GM18498 (cell line): ENCODE measurements at regions not wholly inside any gene's neighbourhood (a gene's known extent, or its start where the extent isn't known, plus 50 kb on each side); places are given as distances from the start of the nearest gene placed in this dataset.
"Not testable (repeated sequence)": the region's sequence is repeated elsewhere in the genome, so short reads cannot be mapped to it uniquely, and the experiment has no call there.

Source experiments
- ATAC-seq: cut with Tn5 transposase; IDR thresholded peaks from one replicate; pipeline ENCODE4 v1.9.1; 2021; ENCODE audit warnings: mild to moderate bottlenecking, moderate library complexity; ENCODE audit not compliant: unreplicated experiment

GRCh38 chr22:26914519-26915185 lies 257.3 kb downstream of the MIAT start:
- ATAC-seq, result no peak

- ATAC-seq, result no peak
Observed at GRCh38 chr22:26916236-26916635, 258.8 kb downstream of the MIAT start.

DNA sequence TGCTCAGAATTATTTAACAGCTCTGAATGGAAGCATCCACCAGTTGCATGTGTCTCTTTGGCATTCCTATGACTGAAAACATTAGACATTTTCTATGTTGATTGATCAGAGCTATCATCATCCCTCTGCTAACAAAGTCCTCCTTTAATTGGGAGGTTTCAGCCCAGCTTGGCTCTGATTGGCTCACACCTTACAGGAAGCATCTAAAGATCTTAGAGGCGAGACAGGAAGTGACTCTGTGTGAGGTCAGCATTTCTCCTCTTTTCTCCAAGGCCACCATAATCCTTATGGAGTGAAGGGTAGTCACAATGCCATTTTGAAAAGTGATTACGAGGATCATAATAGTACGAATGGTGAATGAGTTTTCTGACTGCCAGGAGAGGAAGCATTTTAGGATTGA lies 260.8 kb downstream of the MIAT start:
- ATAC-seq, result no peak

DNA sequence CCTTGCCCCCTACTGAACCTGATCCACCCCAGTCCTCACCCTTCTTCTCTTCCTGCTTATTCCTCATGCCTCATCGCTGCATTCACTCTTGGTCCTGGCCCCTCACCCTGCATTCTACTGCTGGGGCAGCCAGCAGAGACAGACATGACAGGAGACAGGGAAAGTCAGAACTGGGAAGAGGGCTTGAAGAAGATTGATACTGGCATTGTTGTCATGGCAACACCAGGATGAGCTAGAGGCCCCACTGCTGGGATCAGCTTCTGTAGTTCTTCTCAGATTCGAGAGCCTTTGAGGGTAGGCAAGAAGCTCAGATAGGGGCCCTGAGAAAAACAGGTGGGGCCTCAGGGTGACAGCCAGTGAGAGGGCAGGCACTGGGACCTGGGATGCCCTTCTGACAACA lies 264.3 kb downstream of the MIAT start:
- ATAC-seq, result no peak

GRCh38 chr22:26922806-26923205 lies 265.4 kb downstream of the MIAT start:
- no peak for ATAC-seq

- no peak for ATAC-seq
Observed at GRCh38 chr22:26923531-26923930, 266.1 kb downstream of the MIAT start.

DNA sequence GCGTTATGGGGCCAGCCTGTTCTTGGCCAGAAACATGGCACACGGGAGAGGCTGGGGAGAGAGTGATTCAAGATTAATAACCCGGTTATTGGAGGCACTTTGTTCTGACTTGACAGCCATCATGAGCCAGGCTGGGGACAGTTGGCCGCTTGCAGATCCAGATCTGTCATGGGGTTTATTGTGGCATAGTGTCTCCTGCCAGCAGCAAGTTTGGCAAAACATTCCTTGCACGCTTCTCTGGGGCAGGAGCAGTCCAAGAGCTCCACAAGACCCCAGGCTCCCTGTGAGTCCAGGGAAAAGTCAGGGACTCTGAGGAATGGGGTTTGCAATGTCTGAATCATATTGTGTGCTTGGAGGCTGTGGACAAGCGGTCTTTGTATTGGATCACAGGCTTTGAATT lies 270.4 kb downstream of the MIAT start:
- ATAC-seq, result no peak

DNA sequence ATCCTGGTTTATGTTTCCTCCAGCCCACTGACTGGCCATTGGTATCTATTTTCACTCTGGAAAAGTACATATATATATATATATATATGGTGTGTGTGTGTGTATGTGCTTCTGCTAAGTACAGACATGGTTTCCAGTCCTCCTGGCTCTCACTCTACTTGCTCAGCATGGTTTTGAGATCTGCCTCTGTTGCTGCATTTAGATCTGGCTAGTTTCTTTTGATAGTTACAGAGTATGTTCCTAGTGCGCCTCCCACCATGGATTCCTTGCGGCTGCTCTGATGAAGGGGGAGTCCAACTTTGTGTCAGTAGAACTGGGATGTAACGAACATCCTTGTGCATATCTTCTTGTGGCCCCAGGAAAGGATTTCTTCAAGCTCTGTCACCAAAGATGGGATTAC lies 274.1 kb downstream of the MIAT start:
- ATAC-seq, result no peak

DNA sequence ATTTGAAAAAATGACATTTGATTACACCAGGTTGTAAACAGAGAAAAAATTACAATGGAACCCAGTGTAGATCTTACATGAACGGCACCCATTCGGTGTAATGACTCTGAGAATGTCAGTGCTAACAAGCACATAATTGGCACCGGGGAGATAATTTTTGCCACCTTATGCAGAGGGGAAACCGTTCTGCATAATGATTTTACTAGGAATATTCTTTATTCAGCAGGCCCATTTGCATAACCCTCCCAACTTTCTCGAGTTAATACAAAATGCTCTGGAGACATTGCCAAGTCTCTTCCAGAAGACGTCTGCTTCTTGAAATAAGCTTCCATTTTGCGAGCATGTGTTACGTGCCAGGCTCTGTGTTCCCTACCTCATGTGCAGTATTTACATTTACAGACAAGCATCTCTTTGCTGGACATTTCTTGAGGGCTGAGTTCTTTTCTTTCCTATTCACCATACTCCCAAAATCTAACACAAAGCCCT lies 275.8 kb downstream of the MIAT start:
- no peak for ATAC-seq

DNA sequence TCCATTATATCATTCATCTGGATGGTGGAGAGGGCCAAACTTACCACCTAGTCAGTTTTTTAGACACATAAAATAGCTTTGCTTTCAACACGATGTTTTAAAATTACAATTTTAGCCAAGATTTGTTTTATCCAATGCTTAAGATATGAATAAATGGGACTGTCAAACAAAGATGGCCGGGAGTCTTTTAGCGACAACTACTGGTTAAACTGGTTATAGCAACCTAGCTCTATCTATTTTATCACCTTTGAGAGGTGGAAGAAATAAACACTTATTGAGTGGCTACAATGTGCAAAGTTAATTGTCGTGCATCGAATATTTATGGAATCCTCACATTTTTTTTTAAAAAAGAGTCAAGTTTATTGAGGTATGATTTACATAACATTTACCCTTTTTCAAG lies 279.8 kb downstream of the MIAT start:
- ATAC-seq, result no peak

- no peak for ATAC-seq
Observed at GRCh38 chr22:26939466-26939865, 282.1 kb downstream of the MIAT start.

- no peak for ATAC-seq
Observed at GRCh38 chr22:26941896-26942636, 284.7 kb downstream of the MIAT start.

GRCh38 chr22:26942637-26942957 lies 285.2 kb downstream of the MIAT start:
- no peak for ATAC-seq

DNA sequence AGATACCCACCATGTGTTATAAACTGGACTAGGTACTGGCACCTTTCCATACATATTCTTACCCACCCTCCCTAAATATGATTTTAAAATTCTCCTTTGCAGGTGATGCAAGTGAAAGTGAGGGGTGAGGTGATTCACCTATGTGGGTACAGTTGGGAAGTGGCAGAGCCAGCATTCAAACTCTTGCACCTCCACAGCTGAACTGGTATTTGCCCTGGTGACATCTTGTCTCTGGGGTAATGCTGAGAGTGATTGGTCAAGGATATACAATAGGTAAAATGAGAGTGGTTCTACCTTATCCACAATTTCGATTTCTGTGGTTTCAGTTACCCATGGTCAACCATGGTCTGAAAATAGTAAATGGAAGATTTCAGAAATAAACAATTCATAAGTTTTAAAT lies 288.2 kb downstream of the MIAT start:
- no peak for ATAC-seq

GRCh38 chr22:26949193-26949592 lies 291.8 kb downstream of the MIAT start:
- no peak for ATAC-seq

- not testable (repeated sequence) for ATAC-seq
Observed at GRCh38 chr22:26951139-26951538, 293.8 kb downstream of the MIAT start.

GRCh38 chr22:26952004-26952403 lies 294.6 kb downstream of the MIAT start:
- ATAC-seq, result no peak

DNA sequence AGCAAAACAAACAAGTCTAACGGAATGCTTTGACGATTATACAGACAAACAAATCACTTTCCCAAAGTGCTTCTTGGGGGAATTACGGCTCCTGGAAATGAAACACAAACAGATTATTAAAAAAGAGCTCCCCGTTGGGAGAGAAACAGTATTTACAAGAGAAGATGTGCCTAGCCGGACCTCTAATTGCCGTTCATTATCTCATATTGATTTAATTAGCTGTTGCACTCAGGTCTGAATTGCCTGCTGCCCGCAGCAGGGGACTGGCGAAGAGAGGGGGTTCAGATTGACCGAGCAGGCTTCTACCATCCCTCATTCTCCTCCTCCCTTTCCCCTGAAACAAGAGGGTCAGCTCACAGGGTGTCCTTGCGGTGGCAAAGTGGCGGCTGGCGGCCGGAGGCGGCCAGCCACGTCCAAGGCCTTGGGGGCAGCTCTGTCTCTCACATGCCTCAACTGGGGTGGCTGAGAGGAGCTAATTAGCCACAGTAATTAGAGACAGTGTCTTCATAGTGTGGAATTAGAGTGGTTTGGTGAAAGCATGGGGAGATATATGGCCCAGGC lies 295.1 kb downstream of the MIAT start:
- ATAC-seq, result no peak

- no peak for ATAC-seq
Observed at GRCh38 chr22:26953012-26953883, 295.9 kb downstream of the MIAT start.

- ATAC-seq, result no peak
Observed at GRCh38 chr22:26956371-26956770, 299.0 kb downstream of the MIAT start.

DNA sequence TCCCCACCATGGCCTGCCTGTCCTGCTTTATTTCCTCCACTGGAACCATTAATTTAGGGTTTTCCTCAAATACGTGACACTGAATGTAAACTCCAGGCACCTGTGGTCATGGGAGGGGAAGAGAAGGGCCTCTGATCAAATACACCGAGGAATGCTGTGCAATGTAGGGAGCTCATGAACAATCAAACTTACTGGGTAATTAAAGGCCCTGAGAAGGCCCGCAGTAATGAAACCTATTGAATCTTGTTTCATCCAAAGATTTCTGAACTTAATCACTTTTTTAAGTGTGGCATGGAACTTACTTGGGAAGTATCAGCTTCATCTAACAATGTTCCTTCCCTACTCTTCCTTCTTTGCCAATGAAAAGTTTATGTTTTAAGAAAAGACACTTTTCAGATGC lies 299.8 kb downstream of the MIAT start:
- no peak for ATAC-seq
